Body of pancreas (tissue), 4 donors: ENCODE measurements at regions not wholly inside any gene's neighbourhood (a gene's known extent, or its start where the extent isn't known, plus 50 kb on each side); places are given as distances from the start of the nearest gene placed in this dataset.

ENCODE experiments used
- ATAC-seq: fragments of 150-250 bp; one replicate; pipeline ENCODE4 v1.9.1; 2016
- DNase-seq, 4 donors: peaks; one replicate each; pipeline ENCODE4 v3.0.0-alpha.2; 2019
- H3K27ac ChIP-seq, 4 donors: fragments of 200-600 bp; sonication (generic); 1 replicate in 3 of 4; 2 replicates in 1 of 4; pipeline versions ENCODE4 v1.5.1 to v1.6.1; 2016 to 2019; ENCODE audit warnings: mild to moderate bottlenecking in 1 of 4, mixed read lengths in 1 of 4, moderate library complexity in 1 of 4
- H3K27me3 ChIP-seq, 2 donors: fragments of 200-600 bp; sonication (generic); one replicate each; pipeline ENCODE4 v1.6.0; 2016; ENCODE audit warnings: mild to moderate bottlenecking in 1 of 2
- H3K36me3 ChIP-seq, 2 donors: fragments of 200-600 bp; sonication (generic); replicated peaks in 1 of 2; 2 replicates each; pipeline ENCODE4 v1.5.1; 2016; ENCODE audit warnings: low read depth in 2 of 2; ENCODE audit not compliant: insufficient read depth in 1 of 2
- H3K4me1 ChIP-seq: fragments of 200-600 bp; sonication (generic); one replicate; pipeline ENCODE4 v1.6.0; 2016
- H3K4me3 ChIP-seq, 2 donors: fragments of 200-600 bp; sonication (generic); 1 replicate in 1 of 2; 2 replicates in 1 of 2; pipeline ENCODE4 v1.5.1; 2016 to 2019
- H3K9me3 ChIP-seq, 3 donors: fragments of 200-600 bp; sonication (generic); 1 replicate in 2 of 3; 2 replicates in 1 of 3; pipeline ENCODE4 v1.5.1; 2016
- POLR2A ChIP-seq, 3 donors: fragments of 450-650 bp; IDR thresholded peaks; one replicate each; pipeline ENCODE4 v1.6.1; 2016; ENCODE audit warnings: antibody characterized with exemption in 3 of 3, mild to moderate bottlenecking in 2 of 3
- WGBS, 2 donors: methylation state at CpG; one replicate each; pipeline ENCODE4 v1.1.5; 2017; 5-methylcytosine and 5-hydroxymethylcytosine counted together
- intact Hi-C: fragments of 100-400 bp; cut with DNase I; formaldehyde crosslinking; loops from one replicate; pipeline ENCODE4 v1.15.1; 2023
- TF ChIP-seq, protein P1 (sequence below), 7 experiments: fragments of 450-650 bp in 4 of 7; fragments of 200-600 bp in 3 of 7; sonication (generic) in 3 of 7; IDR thresholded peaks; one replicate each; pipeline ENCODE4 v1.5.1; 2016 to 2019; ENCODE audit warnings: antibody characterized with exemption in 7 of 7

DNA sequence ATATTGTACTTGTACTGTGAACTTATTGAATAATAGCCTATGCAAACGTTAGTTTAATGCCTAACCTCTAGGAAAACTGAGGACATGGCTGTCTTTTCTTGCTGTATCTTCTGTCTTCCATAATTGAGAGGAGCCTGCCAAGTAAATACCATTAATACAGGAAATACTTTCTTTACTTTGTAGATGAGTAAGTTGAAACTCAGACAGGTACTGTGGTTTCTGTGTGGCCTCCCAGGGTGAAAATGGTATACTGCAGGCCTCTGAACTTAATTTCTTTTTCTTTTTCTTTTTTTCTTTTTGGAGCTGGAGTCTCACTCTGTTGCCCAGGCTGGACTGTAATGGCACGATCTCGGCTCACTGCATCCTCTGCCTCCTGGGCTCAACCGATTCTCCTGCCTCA, 208.8 kb upstream of the ADGRL4 start:
- Histone ChIP-seq H3K9me3 (no peaks in the 10 kb centered on the region), H3K27ac (no peak overlapping the region), H3K4me1 (no peaks in the 10 kb centered on the region), H3K36me3 (no peaks in the 10 kb centered on the region), H3K4me3 (no peak overlapping the region), H3K27me3 (no peaks in the 10 kb centered on the region)
- 51 to 66% methylated on average over 4 of the region's 4 CpGs for WGBS, 2 donors
- no peak for ATAC-seq
- intact Hi-C loops, result no loop called here
- DNase-seq, result no peak
- no peak for TF ChIP-seq POLR2A (IDR thresholded peaks at IDR 0.05)
- TF ChIP-seq, protein P1, sequence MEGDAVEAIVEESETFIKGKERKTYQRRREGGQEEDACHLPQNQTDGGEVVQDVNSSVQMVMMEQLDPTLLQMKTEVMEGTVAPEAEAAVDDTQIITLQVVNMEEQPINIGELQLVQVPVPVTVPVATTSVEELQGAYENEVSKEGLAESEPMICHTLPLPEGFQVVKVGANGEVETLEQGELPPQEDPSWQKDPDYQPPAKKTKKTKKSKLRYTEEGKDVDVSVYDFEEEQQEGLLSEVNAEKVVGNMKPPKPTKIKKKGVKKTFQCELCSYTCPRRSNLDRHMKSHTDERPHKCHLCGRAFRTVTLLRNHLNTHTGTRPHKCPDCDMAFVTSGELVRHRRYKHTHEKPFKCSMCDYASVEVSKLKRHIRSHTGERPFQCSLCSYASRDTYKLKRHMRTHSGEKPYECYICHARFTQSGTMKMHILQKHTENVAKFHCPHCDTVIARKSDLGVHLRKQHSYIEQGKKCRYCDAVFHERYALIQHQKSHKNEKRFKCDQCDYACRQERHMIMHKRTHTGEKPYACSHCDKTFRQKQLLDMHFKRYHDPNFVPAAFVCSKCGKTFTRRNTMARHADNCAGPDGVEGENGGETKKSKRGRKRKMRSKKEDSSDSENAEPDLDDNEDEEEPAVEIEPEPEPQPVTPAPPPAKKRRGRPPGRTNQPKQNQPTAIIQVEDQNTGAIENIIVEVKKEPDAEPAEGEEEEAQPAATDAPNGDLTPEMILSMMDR (IDR thresholded peaks at IDR 0.05), result no peak

DNA sequence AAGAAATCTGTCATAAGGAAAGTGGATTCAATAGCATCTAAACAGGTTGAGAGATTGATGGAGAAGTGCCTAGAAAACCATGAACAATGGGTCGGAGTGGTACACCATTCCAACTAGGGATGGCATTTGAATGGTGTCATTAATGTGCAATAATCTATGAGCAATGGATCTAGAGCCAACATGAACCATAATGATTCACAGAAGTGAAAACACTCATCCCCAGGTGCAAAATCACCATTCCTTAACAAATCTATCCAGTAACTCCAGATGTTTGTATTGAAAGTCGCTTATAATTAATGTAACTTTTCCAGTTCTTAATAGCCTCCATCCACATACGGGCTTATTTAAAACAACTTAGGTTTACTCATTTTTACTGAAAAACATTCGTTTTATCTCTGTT, 201.3 kb upstream of the ADGRL4 start:
- no peaks in the 10 kb centered on the region for H3K4me1 ChIP-seq
- H3K4me3 ChIP-seq, result no peak overlapping the region
- H3K9me3 ChIP-seq, result no peaks in the 10 kb centered on the region
- H3K36me3 ChIP-seq, result no peaks in the 10 kb centered on the region
- no peak for DNase-seq
- ATAC-seq, result no peak
- intact Hi-C loops, result no loop called here
- WGBS, 2 donors, result 57 to 59% methylated on average over 4 of the region's 4 CpGs
- H3K27ac ChIP-seq, result no peak overlapping the region
- no peaks in the 10 kb centered on the region for H3K27me3 ChIP-seq
- TF ChIP-seq, protein P1 (IDR thresholded peaks at IDR 0.05), result no peak
- TF ChIP-seq POLR2A (IDR thresholded peaks at IDR 0.05), result no peak

DNA sequence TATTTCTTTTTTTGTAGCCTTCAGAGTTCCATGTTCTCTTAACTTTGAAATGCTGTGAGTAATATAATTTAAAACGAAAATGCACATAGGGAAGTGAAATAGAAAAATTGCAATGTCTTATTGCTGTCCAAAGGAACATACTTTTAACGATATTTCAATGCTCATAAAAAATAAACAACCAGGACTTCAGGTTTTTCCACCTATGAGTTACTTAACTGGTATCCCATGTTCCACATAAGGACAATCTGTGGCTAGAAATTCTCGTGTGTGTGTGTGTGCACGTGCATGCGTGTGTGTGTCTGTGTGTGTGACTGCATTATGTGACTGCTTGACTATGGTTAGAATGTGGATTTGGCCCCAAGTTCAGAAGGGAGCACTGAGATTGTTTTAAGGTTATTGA, 200.8 kb upstream of the ADGRL4 start:
- intact Hi-C loops, result no loop called here
- Histone ChIP-seq H3K4me3 (no peak overlapping the region), H3K9me3 (no peaks in the 10 kb centered on the region), H3K27ac (no peak overlapping the region), H3K4me1 (no peaks in the 10 kb centered on the region), H3K36me3 (no peaks in the 10 kb centered on the region), H3K27me3 (no peaks in the 10 kb centered on the region)
- TF ChIP-seq, protein P1 (IDR thresholded peaks at IDR 0.05), result no peak
- TF ChIP-seq POLR2A (IDR thresholded peaks at IDR 0.05), result no peak
- WGBS, 2 donors, result 56 to 57% methylated on average over 5 of the region's 5 CpGs
- ATAC-seq, result no peak
- DNase-seq, result no peak

DNA sequence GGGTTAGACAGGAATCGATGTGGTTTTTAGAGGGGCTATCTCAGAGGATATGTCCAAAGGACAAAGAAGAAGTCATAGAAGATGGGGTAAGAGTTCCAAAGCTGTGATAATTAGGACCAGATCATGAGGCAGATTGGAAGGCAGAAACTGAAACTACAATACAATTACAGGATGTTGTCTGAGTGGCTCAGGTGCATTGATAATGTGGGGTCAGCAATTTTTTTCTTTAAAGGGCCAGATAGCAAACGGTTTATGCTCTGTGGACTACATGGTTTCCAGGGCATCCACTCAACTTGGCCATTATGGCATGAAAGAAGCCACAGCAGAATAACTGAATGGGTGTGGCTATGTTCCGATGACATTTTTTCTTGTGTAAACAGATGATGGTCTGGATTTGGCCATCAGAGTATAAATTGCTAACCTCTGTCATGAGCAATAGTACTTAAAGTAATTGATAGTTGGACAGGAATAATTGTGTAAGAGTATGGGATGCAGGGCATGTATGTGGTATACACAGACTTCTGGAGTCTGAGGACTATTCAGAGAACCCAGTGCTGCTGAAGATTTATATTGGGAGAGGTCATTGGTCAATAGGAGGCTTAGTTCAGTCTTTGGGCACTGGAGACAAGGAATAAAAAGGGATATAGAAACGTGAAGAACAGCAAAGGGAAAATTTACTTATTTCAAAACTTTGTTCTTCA, 198.4 kb upstream of the ADGRL4 start:
- WGBS, 2 donors, result 52 to 57% methylated on average over 4 of the region's 4 CpGs

More for the DNA sequence above, 198.4 kb upstream of the ADGRL4 start:
- DNase-seq, result no peak
- Histone ChIP-seq H3K27ac (no peak overlapping the region), H3K9me3 (no peaks in the 10 kb centered on the region), H3K4me1 (no peaks in the 10 kb centered on the region), H3K4me3 (no peak overlapping the region), H3K36me3 (no peaks in the 10 kb centered on the region), H3K27me3 (no peaks in the 10 kb centered on the region)
- ATAC-seq, result no peak
- intact Hi-C loops, result no loop called here
- TF ChIP-seq, protein P1 (IDR thresholded peaks at IDR 0.05), result no peak
- TF ChIP-seq POLR2A (IDR thresholded peaks at IDR 0.05), result no peak
